GM19240 (cell line): ENCODE measurements at regions not wholly inside any gene's neighbourhood (a gene's known extent, or its start where the extent isn't known, plus 50 kb on each side); places are given as distances from the start of the nearest gene placed in this dataset.
A peak's percentile ranks its signal among the peaks of the same experiment; 100 is the strongest.

Experiments
- DNase-seq: peaks from one replicate; pipeline ENCODE4 v3.0.0; 2011; ENCODE audit warnings: low spot score; ENCODE audit not compliant: insufficient read length

DNA sequence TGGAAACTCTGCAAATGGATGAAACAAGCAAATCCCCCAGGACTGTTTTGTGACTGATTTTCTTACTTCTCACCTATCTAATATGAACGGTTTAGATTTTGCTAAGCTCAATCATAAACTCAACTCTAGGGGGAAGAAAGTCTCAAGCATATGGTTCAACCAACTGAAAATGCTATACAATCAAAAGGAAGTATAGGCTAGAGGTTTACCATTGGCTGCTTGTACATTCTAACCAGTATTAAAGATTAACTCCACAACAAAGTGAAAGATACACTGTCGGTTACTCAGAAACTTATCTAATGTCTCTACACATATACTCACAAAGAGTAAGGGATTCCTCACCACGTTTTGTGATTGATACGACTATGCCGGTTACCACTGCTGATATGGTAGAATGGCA is 281.8 kb upstream of the SOX5 start:
- DNase-seq: no peak

DNA sequence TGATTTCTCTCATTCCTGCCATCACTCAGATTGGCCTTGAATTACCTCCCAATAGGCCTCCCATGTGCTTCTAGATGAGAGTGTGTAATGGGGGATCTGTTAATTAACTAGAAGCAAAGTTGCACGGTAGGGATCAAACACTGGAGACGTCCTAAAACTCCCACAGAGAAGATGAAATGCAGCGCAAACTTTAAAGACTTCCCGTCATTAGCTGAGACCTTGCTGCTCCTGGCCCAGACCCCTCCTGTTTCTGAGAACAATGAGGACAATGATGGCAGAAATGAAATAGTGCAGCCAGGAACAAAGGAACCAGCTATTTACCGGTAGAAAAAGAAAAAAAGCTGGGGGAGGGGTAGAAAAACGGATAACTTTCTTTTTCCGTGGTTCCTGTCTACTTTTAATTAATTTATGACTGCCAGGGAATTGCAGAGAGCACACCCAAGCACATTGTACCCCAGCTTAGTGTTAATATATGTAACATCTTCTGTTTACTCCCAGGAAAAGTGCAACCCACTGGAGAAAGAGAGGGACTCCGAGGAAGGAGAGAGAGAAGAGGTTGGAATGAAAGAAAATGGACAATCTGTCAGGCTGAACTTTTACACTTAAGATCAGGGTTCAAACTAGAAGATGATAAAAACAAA is 280.7 kb upstream of the SOX5 start:
- DNase-seq: no peak

- DNase-seq: no peak
Measured at GRCh38 chr12:24229031-24229700, 279.7 kb upstream of the SOX5 start.

GRCh38 chr12:24228371-24228770 is 278.9 kb upstream of the SOX5 start:
- DNase-seq: no peak

- no peak for DNase-seq
Measured at GRCh38 chr12:24227551-24227950, 278.1 kb upstream of the SOX5 start.

DNA sequence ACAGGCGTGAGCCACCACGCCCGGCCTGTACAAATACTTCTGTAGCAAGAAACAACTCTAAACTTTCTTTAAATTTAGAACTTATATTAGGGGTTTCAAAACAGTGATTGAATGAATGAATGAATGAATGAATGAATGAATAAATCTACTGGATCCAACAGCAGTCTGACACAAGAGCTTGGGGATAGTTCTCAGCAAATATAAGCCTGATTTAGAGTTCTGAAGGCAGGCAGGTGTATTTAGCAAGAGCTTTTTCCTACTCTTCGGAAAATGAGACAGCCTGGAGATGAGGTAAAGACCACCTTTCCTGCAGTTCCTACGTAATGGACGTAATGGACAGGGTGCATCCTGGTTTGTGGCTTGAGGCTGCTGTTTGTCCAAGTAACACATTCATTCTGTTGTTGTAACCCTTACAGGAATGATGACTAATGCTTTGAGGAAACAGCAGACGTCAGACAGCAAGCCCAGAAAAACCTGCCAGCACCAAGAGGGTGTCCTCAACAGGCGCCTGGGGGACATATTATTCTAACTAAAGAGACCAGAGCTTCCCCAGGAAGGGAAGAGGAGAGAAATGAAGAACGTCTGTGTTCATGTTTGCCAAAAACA is 277.4 kb upstream of the SOX5 start:
- DNase-seq: no peak

- no peak for DNase-seq
Measured at GRCh38 chr12:24224401-24224800, 274.9 kb upstream of the SOX5 start.

GRCh38 chr12:24223926-24224325 is 274.5 kb upstream of the SOX5 start:
- no peak for DNase-seq

DNA sequence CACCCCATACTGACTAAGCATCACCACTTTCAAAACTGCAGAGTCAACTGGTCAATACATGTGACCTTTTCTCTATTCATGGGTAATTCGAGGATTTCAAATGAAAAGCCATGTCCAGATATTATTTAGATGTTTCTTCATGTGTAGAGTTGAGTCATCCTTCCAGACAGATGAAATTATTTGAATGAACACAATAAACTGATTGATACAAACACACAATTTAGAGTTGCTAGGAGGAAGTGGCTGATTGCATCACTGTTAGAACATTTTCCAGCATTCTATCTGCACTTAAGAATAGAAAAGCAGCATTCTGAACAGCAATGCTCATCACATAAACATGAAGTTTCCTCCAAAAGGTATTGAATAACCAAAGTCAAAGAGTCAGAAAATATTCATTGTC is 273.5 kb upstream of the SOX5 start:
- DNase-seq: no peak

- no peak for DNase-seq
Measured at GRCh38 chr12:24212496-24212895, 263.0 kb upstream of the SOX5 start.

- no peak for DNase-seq
Measured at GRCh38 chr12:24206621-24207020, 257.2 kb upstream of the SOX5 start.

- no peak for DNase-seq
Measured at GRCh38 chr12:24201258-24201970, 251.9 kb upstream of the SOX5 start.

GRCh38 chr12:24200010-24200409 is 250.5 kb upstream of the SOX5 start:
- DNase-seq: no peak

GRCh38 chr12:24198936-24199671 is 249.6 kb upstream of the SOX5 start:
- DNase-seq: no peak

GRCh38 chr12:24198070-24198469 is 248.6 kb upstream of the SOX5 start:
- DNase-seq: no peak

- no peak for DNase-seq
Measured at GRCh38 chr12:24197532-24197931, 248.1 kb upstream of the SOX5 start.

- DNase-seq: no peak
Measured at GRCh38 chr12:24195063-24195462, 245.6 kb upstream of the SOX5 start.

DNA sequence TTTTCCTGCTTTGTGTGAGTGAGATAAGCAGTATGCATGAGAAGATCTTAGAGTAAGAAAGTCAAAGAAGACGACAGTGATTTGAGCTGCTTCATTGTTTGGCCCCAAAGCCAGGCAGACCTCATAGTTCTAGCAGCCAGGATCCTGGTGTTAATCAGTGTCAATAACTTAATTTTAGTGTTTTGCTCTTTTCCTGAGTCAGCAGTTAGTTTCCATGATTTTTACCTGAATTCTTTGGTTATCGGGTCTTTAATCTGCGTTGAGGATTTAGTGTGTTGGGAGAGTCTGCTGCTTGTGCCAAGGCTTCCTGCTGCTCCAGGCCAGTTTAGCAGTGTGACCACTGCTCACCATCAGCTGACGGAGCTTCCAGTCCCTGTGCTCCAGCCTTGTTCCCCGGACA is 241.6 kb upstream of the SOX5 start:
- DNase-seq: no peak

GRCh38 chr12:24185782-24186181 is 236.3 kb upstream of the SOX5 start:
- no peak for DNase-seq

DNA sequence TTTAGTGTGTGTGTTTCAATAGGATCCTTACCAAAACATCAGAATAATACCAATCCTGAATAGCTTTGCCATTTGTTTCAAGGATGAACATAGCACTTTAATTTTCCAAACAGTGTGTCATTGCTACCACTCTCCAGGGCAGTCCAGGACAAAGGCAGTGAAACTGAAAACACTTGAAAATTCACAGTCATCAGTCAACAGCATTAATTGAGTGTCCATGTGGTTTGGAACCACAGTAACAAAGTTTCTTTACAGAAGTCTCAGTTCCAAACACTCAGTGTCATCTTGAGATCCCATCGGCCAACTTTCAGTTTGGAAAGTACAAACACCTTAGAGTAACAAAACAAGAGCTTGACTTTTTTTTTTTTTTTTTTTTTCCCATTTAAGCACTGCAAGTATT is 228.4 kb upstream of the SOX5 start:
- peak; percentile 11 for DNase-seq

DNA sequence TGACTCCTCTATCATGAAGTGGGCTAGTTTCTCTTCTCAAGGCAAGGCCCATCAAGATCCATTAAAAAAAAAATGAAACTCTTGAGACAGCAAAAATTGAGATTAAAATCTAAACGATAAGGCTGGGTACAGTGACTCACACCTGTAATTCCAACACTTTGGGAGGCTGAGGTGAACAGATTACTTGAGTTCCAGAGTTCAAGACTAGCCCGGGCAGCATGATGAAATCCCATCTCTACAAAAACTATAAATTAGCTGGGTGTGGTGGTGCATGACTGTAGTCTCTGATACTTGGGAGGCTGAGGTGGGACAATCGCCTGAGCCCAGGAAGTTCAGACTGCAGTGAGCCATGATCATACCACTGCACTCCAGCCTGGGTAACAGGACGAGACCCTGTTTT is 226.5 kb upstream of the SOX5 start:
- DNase-seq: no peak

DNA sequence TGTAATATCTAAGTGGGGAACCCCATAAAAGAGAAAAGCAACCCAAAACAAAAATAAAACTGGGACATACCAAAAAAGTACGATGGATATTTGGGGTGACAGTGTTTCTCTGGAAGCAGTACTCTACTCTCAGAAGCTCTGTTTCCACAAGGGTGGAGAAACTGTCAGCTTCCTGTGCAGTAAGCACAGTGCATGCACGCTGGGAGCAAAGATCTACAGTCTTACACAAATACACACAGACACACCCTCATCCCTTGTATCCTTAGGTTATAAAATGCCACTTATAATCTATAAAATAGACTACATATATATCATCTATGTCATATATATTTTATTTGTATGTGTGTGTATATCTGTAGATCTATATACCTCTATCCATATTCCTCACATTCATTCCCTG is 225.8 kb upstream of the SOX5 start:
- DNase-seq: no peak
